K562 (cell line): ENCODE measurements at regions not wholly inside any gene's neighbourhood (a gene's known extent, or its start where the extent isn't known, plus 50 kb on each side); places are given as distances from the start of the nearest gene placed in this dataset.

Source experiments
- ATAC-seq: fragments of 200-7000 bp; cut with Tn5 transposase; 3 replicates; pipeline ENCODE4 v1.9.1; 2020; ENCODE audit warnings: moderate library complexity
- BruUV-seq: library from RNA; stranded (reverse); fragments of 400-500 nt; replicated peaks from 2 replicates; lab custom pipeline; 2021; lab: Mats Ljungman, UMichigan
- CTCF ChIA-PET: fragments of 300-600 bp; formaldehyde crosslinking; extraction: SDS; loops from one replicate; lab custom pipeline; 2021; ENCODE audit warnings: low intra/inter-chr PET ratio; lab: Yijun Ruan, JAX
- POLR2A ChIA-PET: fragments of 300-600, 350-650 bp; sonication (Branson Sonifier 250); formaldehyde crosslinking; extraction: SDS; loops from one replicate; lab custom pipeline; 2021; ENCODE audit warnings: antibody characterized with exemption, inconsistent platforms; lab: Yijun Ruan, JAX
- DNase-seq, 4 experiments: peaks; one replicate each; pipeline versions ENCODE4 v3.0.0 to v3.0.0-alpha.2; 2011 to 2018; ENCODE audit warnings: low spot score in 3 of 4, mixed read lengths in 3 of 4; ENCODE audit errors: extremely low read depth in 1 of 4
- FAIRE-seq: peaks from 2 replicates; lab custom pipeline; 2011; peaks lifted over from hg19 to GRCh38; lab: Jason Lieb, UNC
- H2AFZ ChIP-seq: 2 replicates; pipeline ENCODE4 v1.6.0; 2011; ENCODE audit warnings: low read depth, low read length, control low read depth, inconsistent platforms
- H3K27ac ChIP-seq: fragments of 200-600 bp; 3 replicates; pipeline ENCODE4 v1.8.0; 2011; ENCODE audit warnings: low read depth, mild to moderate bottlenecking, control low read depth, inconsistent platforms, low read length, moderate library complexity, mixed read lengths; ENCODE audit errors: extremely low read depth
- H3K27me3 ChIP-seq, 2 experiments: fragments of 300-600 bp in 1 of 2; 2 replicates in 1 of 2; 3 replicates in 1 of 2; pipeline versions ENCODE4 v1.6.0 to v1.8.0; 2011; ENCODE audit warnings: inconsistent platforms in 2 of 2, low read length in 2 of 2, mild to moderate bottlenecking in 1 of 2, mixed read lengths in 1 of 2, moderate library complexity in 1 of 2; ENCODE audit not compliant: control insufficient read depth in 2 of 2, insufficient read depth in 2 of 2
- H3K36me3 ChIP-seq: fragments of 300-600 bp; 3 replicates; pipeline ENCODE4 v1.8.0; 2011; ENCODE audit warnings: mild to moderate bottlenecking, low read length, inconsistent platforms; ENCODE audit not compliant: control insufficient read depth, insufficient read depth
- H3K4me1 ChIP-seq, 2 experiments: fragments of 200-600 bp in 1 of 2; replicated peaks in 1 of 2; 2 replicates in 1 of 2; 3 replicates in 1 of 2; pipeline versions ENCODE4 v1.5.1 to v1.8.0; 2011; ENCODE audit warnings: inconsistent platforms in 2 of 2, low read length in 2 of 2, mild to moderate bottlenecking in 1 of 2, mixed read lengths in 1 of 2, moderate library complexity in 1 of 2; ENCODE audit not compliant: control insufficient read depth in 2 of 2, insufficient read depth in 2 of 2
- H3K4me2 ChIP-seq: 2 replicates; pipeline ENCODE4 v1.6.1; 2011; ENCODE audit warnings: low read length, control low read depth, inconsistent platforms, mixed read lengths; ENCODE audit not compliant: insufficient read depth
- H3K4me3 ChIP-seq: fragments of 200-600 bp; sonication (generic), shearing (Covaris generic); 2 replicates; pipeline ENCODE4 v1.5.1; 2016; ENCODE audit warnings: control low read depth, inconsistent platforms
- H3K79me2 ChIP-seq: fragments of 200-600 bp; 3 replicates; pipeline ENCODE4 v1.8.0; 2011; ENCODE audit warnings: low read length, inconsistent platforms; ENCODE audit not compliant: control insufficient read depth, insufficient read depth
- H3K9ac ChIP-seq, 2 experiments: 2 replicates each; pipeline versions ENCODE4 v1.6.0 to v1.6.1; 2011; ENCODE audit warnings: low read depth in 2 of 2, low read length in 2 of 2, control low read depth in 1 of 2, inconsistent platforms in 1 of 2, mild to moderate bottlenecking in 1 of 2, mixed read lengths in 1 of 2; ENCODE audit not compliant: insufficient read depth in 1 of 2
- H3K9me1 ChIP-seq: one replicate; pipeline ENCODE4 v1.6.0; 2011; ENCODE audit warnings: inconsistent platforms, mild to moderate bottlenecking, low read length, moderate library complexity; ENCODE audit not compliant: control insufficient read depth, insufficient read depth
- H3K9me3 ChIP-seq: replicated peaks from 2 replicates; pipeline ENCODE4 v1.5.1; 2011; ENCODE audit warnings: low read depth, low read length, inconsistent platforms; ENCODE audit not compliant: control insufficient read depth, insufficient read depth
- H4K20me1 ChIP-seq: replicated peaks from 2 replicates; pipeline ENCODE4 v1.6.1; 2011; ENCODE audit warnings: low read length, inconsistent platforms, mixed read lengths; ENCODE audit not compliant: control insufficient read depth, insufficient read depth
- CHD4 ChIP-seq: fragments of 200-600 bp; sonication (generic); IDR thresholded peaks from 3 replicates; pipeline ENCODE4 v1.6.1; 2012; ENCODE audit warnings: low read depth, mild to moderate bottlenecking, mixed read lengths, low read length, inconsistent platforms; ENCODE audit not compliant: insufficient read depth, insufficient replicate concordance, poor library complexity, severe bottlenecking
- HINFP ChIP-seq: fragments of 450-650 bp; conservative IDR thresholded peaks from 2 replicates; pipeline ENCODE4 v1.6.1; 2016; ENCODE audit warnings: missing genetic modification characterization, low read depth, mild to moderate bottlenecking, control low read depth, missing compliant biosample characterization
- KLF10 ChIP-seq: fragments of 250-450 bp; sonication (Bioruptor Pico); IDR thresholded peaks from 2 replicates; pipeline ENCODE4 v1.6.1; 2021; ENCODE audit warnings: matching md5 sums
- MTA3 ChIP-seq: fragments of 450-650 bp; formaldehyde crosslinking; IDR thresholded peaks from 2 replicates; pipeline ENCODE4 v1.6.1; 2017; ENCODE audit warnings: mild to moderate bottlenecking, borderline replicate concordance
- NELFE ChIP-seq: IDR thresholded peaks from 2 replicates; pipeline ENCODE4 v1.6.1; 2011; ENCODE audit warnings: mild to moderate bottlenecking; ENCODE audit not compliant: insufficient read depth, insufficient read length
- PHF20 ChIP-seq: fragments of 450-650 bp; IDR thresholded peaks from 2 replicates; pipeline ENCODE4 v1.6.1; 2018; ENCODE audit not compliant: partially characterized antibody
- PPARD ChIP-seq: fragments of 250-450 bp; sonication (Bioruptor Pico); IDR thresholded peaks from 2 replicates; pipeline ENCODE4 v1.8.0; 2022; ENCODE audit warnings: inconsistent platforms, mild to moderate bottlenecking, moderate library complexity
- PTTG1 ChIP-seq: fragments of 450-650 bp; IDR thresholded peaks from 2 replicates; pipeline ENCODE4 v1.6.1; 2016; ENCODE audit warnings: low read depth, mild to moderate bottlenecking, missing genetic modification characterization, missing compliant biosample characterization
- RBBP5 ChIP-seq: fragments of 200-600 bp; sonication (generic); IDR thresholded peaks from 2 replicates; pipeline ENCODE4 v1.6.1; 2012; ENCODE audit warnings: borderline replicate concordance, mild to moderate bottlenecking, low read length, control low read depth, inconsistent platforms; ENCODE audit not compliant: insufficient read depth, poor library complexity, severe bottlenecking
- SLC30A9 ChIP-seq: fragments of 250-450 bp; sonication (Bioruptor Pico); IDR thresholded peaks from 2 replicates; pipeline ENCODE4 v1.8.0; 2022; ENCODE audit warnings: mild to moderate bottlenecking, moderate library complexity
- SRF ChIP-seq, 2 experiments: fragments of 250-450, 450-650 bp in 1 of 2; sonication (Bioruptor Pico) in 1 of 2; sonication (generic) in 1 of 2; formaldehyde crosslinking; IDR thresholded peaks; 2 replicates each; pipeline versions ENCODE4 v1.5.0 to v1.5.1; 2020 to 2022; ENCODE audit warnings: mild to moderate bottlenecking in 1 of 2, missing genetic modification reagents in 1 of 2
- ZNF512 ChIP-seq: IDR thresholded peaks from 2 replicates; pipeline ENCODE4 v1.6.1; 2016; ENCODE audit warnings: missing genetic modification characterization, missing compliant biosample characterization
- ZNF561 ChIP-seq: fragments of 450-650 bp; formaldehyde crosslinking; conservative IDR thresholded peaks from 2 replicates; pipeline ENCODE4 v1.4.0; 2020; ENCODE audit warnings: mild to moderate bottlenecking, moderate library complexity
- in situ Hi-C: fragments of 300-500 bp; cut with MboI; formaldehyde crosslinking; loops from 4 replicates; pipeline ENCODE4 v1.15.0; 2018; ENCODE audit warnings: inconsistent platforms, mixed read lengths
- intact Hi-C: fragments of 100-400 bp; cut with micrococcal nuclease; formaldehyde crosslinking; loops from 2 replicates; pipeline ENCODE4 v1.14.2; 2022

- no peak overlapping the region for H3K27ac ChIP-seq
- FAIRE-seq (no peak), ATAC-seq (no peak), DNase-seq (no peak)
- H3K4me3 ChIP-seq, result no peak overlapping the region
- H3K9me3 ChIP-seq, result no peaks in the 10 kb centered on the region
- no peaks in the 10 kb centered on the region for H3K4me1 ChIP-seq
- H4K20me1 ChIP-seq, result no peaks in the 10 kb centered on the region
- H2AFZ ChIP-seq, result no peak overlapping the region
- CTCF ChIA-PET, result no interaction called here
- POLR2A ChIA-PET, result no interaction called here
- in situ Hi-C loops, result no loop called here
- no peak overlapping the region for H3K4me2 ChIP-seq
- H3K79me2 ChIP-seq, result no peaks in the 10 kb centered on the region
- TF ChIP-seq PHF20 (no peak), RBBP5 (no peak), SRF (CRISPR knock-in tag; IDR thresholded peaks at IDR 0.05) (no peak), NELFE (no peak), CHD4 (no peak), KLF10 (no peak), HINFP (tag) (no peak), MTA3 (no peak), ZNF512 (tag) (no peak), PTTG1 (tag) (no peak), PPARD (no peak), ZNF561 (CRISPR knock-in tag) (no peak), SLC30A9 (CRISPR knock-in tag) (no peak)
- H3K27me3 ChIP-seq, result no peaks in the 10 kb centered on the region
- no peak overlapping the region for H3K9ac ChIP-seq
- no peaks in the 10 kb centered on the region for H3K36me3 ChIP-seq
- intact Hi-C loops, result no loop called here
- no peaks in the 10 kb centered on the region for H3K9me1 ChIP-seq
- no TSS peak for BruUV-seq
Observed at GRCh38 chr5:105745111-105745510, 1925.6 kb downstream of the EFNA5 start.
